HEK293T (cell line): ENCODE measurements at regions not wholly inside any gene's neighbourhood (a gene's known extent, or its start where the extent isn't known, plus 50 kb on each side); places are given as distances from the start of the nearest gene placed in this dataset.

Source experiments
- BHLHE40 ChIP-seq: fragments of 450-650 bp; IDR thresholded peaks from 2 replicates; pipeline ENCODE4 v1.6.1; 2016; ENCODE audit warnings: mild to moderate bottlenecking, moderate library complexity, borderline replicate concordance
- FOXM1 ChIP-seq: fragments of 450-650 bp; IDR thresholded peaks from 2 replicates; pipeline ENCODE4 v1.6.1; 2017; ENCODE audit warnings: mild to moderate bottlenecking, borderline replicate concordance
- L3MBTL2 ChIP-seq: fragments of 450-650 bp; conservative IDR thresholded peaks from 2 replicates; pipeline ENCODE4 v1.6.1; 2016; ENCODE audit warnings: mild to moderate bottlenecking
- SUZ12 ChIP-seq: fragments of 450-650 bp; IDR thresholded peaks from 2 replicates; pipeline ENCODE4 v1.6.1; 2016; ENCODE audit warnings: mild to moderate bottlenecking
- TARDBP ChIP-seq: fragments of 450-650 bp; IDR thresholded peaks from 2 replicates; pipeline ENCODE4 v1.6.1; 2016

DNA sequence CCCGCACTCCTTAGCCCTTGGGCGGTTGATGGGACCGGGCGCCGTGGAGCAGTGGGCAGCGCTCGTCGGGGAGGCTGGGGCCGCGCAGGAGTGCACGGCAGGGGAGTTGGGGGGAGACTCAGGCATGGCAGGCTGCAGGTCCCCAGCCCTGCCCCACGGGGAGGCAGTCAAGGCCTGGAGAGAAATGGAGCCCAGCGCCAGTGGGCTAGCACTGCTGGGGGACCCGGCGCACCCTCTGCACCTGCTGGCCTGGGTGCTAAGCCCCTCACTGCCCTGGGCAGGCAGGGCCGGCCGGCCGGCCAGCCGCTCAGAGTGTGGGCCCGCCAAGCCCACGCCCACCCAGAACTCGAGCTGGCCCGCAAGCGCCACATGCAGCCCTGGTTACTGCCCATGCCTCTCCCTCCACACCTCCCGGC lies 147.2 kb upstream of the PITRM1 start:
- TF ChIP-seq TARDBP (no peak), BHLHE40 (no peak), SUZ12 (no peak), L3MBTL2 (no peak), FOXM1 (no peak)
